GM12892 (cell line): ENCODE measurements at regions not wholly inside any gene's neighbourhood (a gene's known extent, or its start where the extent isn't known, plus 50 kb on each side); places are given as distances from the start of the nearest gene placed in this dataset.

ENCODE experiments used
- DNase-seq: peaks from one replicate; pipeline ENCODE4 v3.0.0; 2011; ENCODE audit not compliant: insufficient read length
- FAIRE-seq: peaks from 2 replicates; lab custom pipeline; 2011; peaks lifted over from hg19 to GRCh38; lab: Jason Lieb, UNC
- POLR2A ChIP-seq: IDR thresholded peaks from 2 replicates; pipeline ENCODE4 v1.6.1; 2011; ENCODE audit warnings: low read depth, low read length, control low read depth
- POLR2AphosphoS5 ChIP-seq: IDR thresholded peaks from 2 replicates; pipeline ENCODE4 v1.6.1; 2011; ENCODE audit warnings: low read depth, low read length, control low read depth
- TAF1 ChIP-seq: IDR thresholded peaks from 2 replicates; pipeline ENCODE4 v1.6.1; 2011; ENCODE audit warnings: low read depth, mild to moderate bottlenecking, control low read depth, low read length, borderline replicate concordance

GRCh38 chr4:125365731-125366130, 51.0 kb downstream of the FAT4 start:
- FAIRE-seq, result no peak
- DNase-seq, result no peak
- no peak for TF ChIP-seq POLR2AphosphoS5
- TF ChIP-seq POLR2A, result no peak
- TF ChIP-seq TAF1, result no peak

GRCh38 chr4:125368146-125368545, 53.4 kb downstream of the FAT4 start:
- TF ChIP-seq TAF1 (no peak), POLR2A (no peak), POLR2AphosphoS5 (no peak)
- DNase-seq (no peak), FAIRE-seq (no peak)

GRCh38 chr4:125368671-125369081, 53.9 kb downstream of the FAT4 start:
- TF ChIP-seq POLR2AphosphoS5, result no peak
- no peak for DNase-seq
- FAIRE-seq, result no peak

GRCh38 chr4:125369098-125369497, 54.3 kb downstream of the FAT4 start:
- TF ChIP-seq POLR2AphosphoS5, result no peak
- TF ChIP-seq TAF1, result no peak
- TF ChIP-seq POLR2A, result no peak
- DNase-seq, result no peak
- no peak for FAIRE-seq

- no peak for FAIRE-seq
- no peak for TF ChIP-seq POLR2AphosphoS5
- TF ChIP-seq POLR2A, result no peak
- no peak for TF ChIP-seq TAF1
- DNase-seq, result no peak
Measured at GRCh38 chr4:125370478-125370877, 55.7 kb downstream of the FAT4 start.

GRCh38 chr4:125382995-125383394, 68.2 kb downstream of the FAT4 start:
- DNase-seq, result no peak
- no peak for FAIRE-seq
- TF ChIP-seq TAF1, result no peak

GRCh38 chr4:125387770-125388169, 73.0 kb downstream of the FAT4 start:
- FAIRE-seq, result no peak
- DNase-seq, result no peak
- TF ChIP-seq TAF1, result no peak
- no peak for TF ChIP-seq POLR2AphosphoS5
- no peak for TF ChIP-seq POLR2A

GRCh38 chr4:125388613-125389012, 73.9 kb downstream of the FAT4 start:
- no peak for TF ChIP-seq TAF1
- TF ChIP-seq POLR2A, result no peak
- TF ChIP-seq POLR2AphosphoS5, result no peak
- DNase-seq (no peak), FAIRE-seq (no peak)

GRCh38 chr4:125389713-125390112, 75.0 kb downstream of the FAT4 start:
- TF ChIP-seq POLR2A, result no peak
- no peak for TF ChIP-seq TAF1
- TF ChIP-seq POLR2AphosphoS5, result no peak
- no peak for DNase-seq
- no peak for FAIRE-seq

- FAIRE-seq (no peak), DNase-seq (no peak)
- TF ChIP-seq TAF1 (no peak), POLR2AphosphoS5 (no peak)
Measured at GRCh38 chr4:125390126-125390525, 75.4 kb downstream of the FAT4 start.

- TF ChIP-seq TAF1 (no peak), POLR2A (no peak), POLR2AphosphoS5 (no peak)
- no peak for FAIRE-seq
- DNase-seq, result no peak
Measured at GRCh38 chr4:125390727-125391126, 76.0 kb downstream of the FAT4 start.

- FAIRE-seq (no peak), DNase-seq (no peak)
- TF ChIP-seq TAF1 (no peak), POLR2A (no peak), POLR2AphosphoS5 (no peak)
Measured at GRCh38 chr4:125392694-125393093, 77.9 kb downstream of the FAT4 start.

- DNase-seq (no peak), FAIRE-seq (no peak)
- no peak for TF ChIP-seq POLR2A
- TF ChIP-seq TAF1, result no peak
- TF ChIP-seq POLR2AphosphoS5, result no peak
Measured at GRCh38 chr4:125393825-125394224, 79.1 kb downstream of the FAT4 start.

GRCh38 chr4:125397226-125397625, 82.5 kb downstream of the FAT4 start:
- no peak for FAIRE-seq
- no peak for DNase-seq
- TF ChIP-seq POLR2A (no peak), POLR2AphosphoS5 (no peak), TAF1 (no peak)
